HEK293T (cell line): ENCODE measurements at regions not wholly inside any gene's neighbourhood (a gene's known extent, or its start where the extent isn't known, plus 50 kb on each side); places are given as distances from the start of the nearest gene placed in this dataset.

Experiments used
- BHLHE40 ChIP-seq: fragments of 450-650 bp; IDR thresholded peaks from 2 replicates; pipeline ENCODE4 v1.6.1; 2016; ENCODE audit warnings: mild to moderate bottlenecking, moderate library complexity, borderline replicate concordance
- CTBP1 ChIP-seq: fragments of 450-650 bp; IDR thresholded peaks from 2 replicates; pipeline ENCODE4 v1.6.1; 2016; ENCODE audit warnings: borderline replicate concordance
- ELF4 ChIP-seq: fragments of 450-650 bp; IDR thresholded peaks from 2 replicates; pipeline ENCODE4 v1.6.1; 2017; ENCODE audit warnings: antibody characterized with exemption
- FOXA1 ChIP-seq: fragments of 450-650 bp; IDR thresholded peaks from 2 replicates; pipeline ENCODE4 v1.6.1; 2016; ENCODE audit warnings: mild to moderate bottlenecking
- FOXM1 ChIP-seq: fragments of 450-650 bp; IDR thresholded peaks from 2 replicates; pipeline ENCODE4 v1.6.1; 2017; ENCODE audit warnings: mild to moderate bottlenecking, borderline replicate concordance
- LEF1 ChIP-seq: fragments of 450-650 bp; IDR thresholded peaks from 2 replicates; pipeline ENCODE4 v1.6.1; 2017; ENCODE audit warnings: mild to moderate bottlenecking, borderline replicate concordance
- PKNOX1 ChIP-seq: fragments of 450-650 bp; IDR thresholded peaks from 2 replicates; pipeline ENCODE4 v1.6.1; 2016
- SP1 ChIP-seq: fragments of 450-650 bp; IDR thresholded peaks from 2 replicates; pipeline ENCODE4 v1.6.1; 2017
- SUZ12 ChIP-seq: fragments of 450-650 bp; IDR thresholded peaks from 2 replicates; pipeline ENCODE4 v1.6.1; 2016; ENCODE audit warnings: mild to moderate bottlenecking

- no peak for TF ChIP-seq FOXA1
- TF ChIP-seq SP1, result no peak
- no peak for TF ChIP-seq SUZ12
- no peak for TF ChIP-seq ELF4
- no peak for TF ChIP-seq LEF1
- no peak for TF ChIP-seq CTBP1
- no peak for TF ChIP-seq FOXM1
- no peak for TF ChIP-seq BHLHE40
- TF ChIP-seq PKNOX1, result no peak
Observed at GRCh38 chr1:239899747-239900146, 191.9 kb upstream of the FMN2 start.
